Karpas-422 (cell line): ENCODE measurements at regions not wholly inside any gene's neighbourhood (a gene's known extent, or its start where the extent isn't known, plus 50 kb on each side); places are given as distances from the start of the nearest gene placed in this dataset.

Source experiments
- DNase-seq: peaks from one replicate; pipeline ENCODE4 v3.0.0-alpha.2; 2015
- H2AFZ ChIP-seq: fragments of 200-600 bp; sonication (generic); 2 replicates; pipeline ENCODE4 v1.6.1; 2014; ENCODE audit warnings: antibody characterized with exemption, low read length, mixed read lengths
- H3K27ac ChIP-seq: fragments of 200-600 bp; sonication (generic); 2 replicates; pipeline ENCODE4 v1.5.1; 2014; ENCODE audit warnings: mild to moderate bottlenecking, low read length, moderate library complexity
- H3K27me3 ChIP-seq: fragments of 200-600 bp; sonication (generic); 2 replicates; pipeline ENCODE4 v1.6.1; 2014; ENCODE audit warnings: low read length, mixed read lengths
- H3K36me3 ChIP-seq: fragments of 200-600 bp; sonication (generic); 2 replicates; pipeline ENCODE4 v1.6.1; 2014; ENCODE audit warnings: low read length, mixed read lengths; ENCODE audit not compliant: insufficient read depth
- H3K4me1 ChIP-seq: fragments of 200-600 bp; sonication (generic); 2 replicates; pipeline ENCODE4 v1.6.1; 2014; ENCODE audit warnings: mild to moderate bottlenecking, low read length, mixed read lengths
- H3K4me2 ChIP-seq: fragments of 200-600 bp; sonication (generic); 2 replicates; pipeline ENCODE4 v1.6.1; 2014; ENCODE audit warnings: low read length, low read depth, mild to moderate bottlenecking; ENCODE audit not compliant: poor library complexity, severe bottlenecking
- H3K4me3 ChIP-seq: fragments of 200-600 bp; sonication (generic); 2 replicates; pipeline ENCODE4 v1.5.1; 2014; ENCODE audit warnings: mild to moderate bottlenecking, antibody characterized with exemption, low read length, mixed read lengths
- H3K79me2 ChIP-seq: fragments of 200-600 bp; sonication (generic); 2 replicates; pipeline ENCODE4 v1.6.1; 2014; ENCODE audit warnings: mild to moderate bottlenecking, low read length, mixed read lengths
- H3K9ac ChIP-seq: fragments of 200-600 bp; sonication (generic); 2 replicates; pipeline ENCODE4 v1.6.0; 2014; ENCODE audit warnings: low read length
- H3K9me2 ChIP-seq: fragments of 200-600 bp; sonication (generic), shearing (Covaris generic); replicated peaks from 2 replicates; pipeline ENCODE4 v1.6.0; 2014; ENCODE audit warnings: mild to moderate bottlenecking, low read length, moderate library complexity; ENCODE audit not compliant: insufficient read depth
- H3K9me3 ChIP-seq: fragments of 300-700, 200-600 bp; sonication (generic); 2 replicates; pipeline ENCODE4 v1.6.1; 2014; ENCODE audit warnings: low read length, mixed read lengths
- H4K20me1 ChIP-seq: fragments of 200-600 bp; sonication (generic); 2 replicates; pipeline ENCODE4 v1.6.1; 2014; ENCODE audit warnings: mild to moderate bottlenecking, antibody characterized with exemption, low read length, low read depth; ENCODE audit not compliant: insufficient read depth

DNA sequence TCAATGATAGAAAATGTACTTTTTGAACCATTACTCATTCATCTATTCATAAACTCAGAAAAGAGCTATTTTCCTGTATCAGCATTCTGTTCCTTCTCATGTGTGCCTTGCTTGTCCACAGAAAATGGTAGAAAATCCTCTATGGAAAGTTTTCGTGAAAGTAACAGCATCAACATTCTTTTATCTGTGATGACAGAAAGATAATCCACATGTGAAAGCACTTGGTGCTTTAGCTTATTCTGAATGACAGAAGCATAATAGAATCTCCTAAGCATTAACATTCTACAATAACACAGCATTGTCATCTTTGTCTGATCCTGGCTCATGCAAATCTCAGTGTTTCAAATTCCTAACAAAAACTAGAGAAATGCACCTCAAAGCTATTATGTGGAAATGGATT is 431.9 kb downstream of the ADAMTS20 start:
- Histone ChIP-seq H3K27me3 (peaks cover 2% of the 10 kb centered on the region; the same call in 1 of the 2 replicates), H3K9me2 (no peaks in the 10 kb centered on the region), H3K9me3 (no peaks in the 10 kb centered on the region), H3K9ac (no peak overlapping the region), H2AFZ (no peak overlapping the region), H3K36me3 (no peaks in the 10 kb centered on the region), H4K20me1 (no peaks in the 10 kb centered on the region), H3K4me1 (no peaks in the 10 kb centered on the region), H3K4me3 (no peak overlapping the region), H3K79me2 (no peaks in the 10 kb centered on the region), H3K27ac (no peak overlapping the region), H3K4me2 (no peak overlapping the region)
- no peak for DNase-seq

DNA sequence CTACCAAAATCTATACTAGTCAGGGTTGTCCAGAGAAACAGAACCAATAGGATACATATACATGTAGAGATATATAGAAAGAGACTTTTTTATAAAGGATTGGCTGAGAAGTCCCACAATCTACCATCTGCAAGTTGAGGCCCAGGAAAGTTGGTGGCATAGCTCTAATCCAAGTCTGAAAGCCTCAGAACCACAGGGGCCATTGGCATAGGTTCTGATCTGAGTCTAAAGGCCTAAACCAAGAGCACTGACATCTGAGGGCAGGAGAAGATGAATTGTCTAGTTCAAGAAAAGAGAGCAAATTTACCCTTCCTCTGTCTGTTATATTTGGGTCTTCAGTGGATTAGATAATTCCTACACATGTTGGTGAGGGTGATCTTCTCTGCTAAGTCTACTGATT is 433.1 kb downstream of the ADAMTS20 start:
- H3K27ac ChIP-seq = no peak overlapping the region
- no peak for DNase-seq
- H3K9me2 ChIP-seq = no peaks in the 10 kb centered on the region
- H3K4me1 ChIP-seq = no peaks in the 10 kb centered on the region
- no peaks in the 10 kb centered on the region for H4K20me1 ChIP-seq
- no peaks in the 10 kb centered on the region for H3K9me3 ChIP-seq
- no peak overlapping the region for H3K4me2 ChIP-seq
- no peaks in the 10 kb centered on the region for H3K79me2 ChIP-seq
- no peak overlapping the region for H3K4me3 ChIP-seq
- peaks cover 2% of the 10 kb centered on the region; the same call in 1 of the 2 replicates for H3K27me3 ChIP-seq
- H3K36me3 ChIP-seq = no peaks in the 10 kb centered on the region
- no peak overlapping the region for H3K9ac ChIP-seq
- H2AFZ ChIP-seq = no peak overlapping the region

DNA sequence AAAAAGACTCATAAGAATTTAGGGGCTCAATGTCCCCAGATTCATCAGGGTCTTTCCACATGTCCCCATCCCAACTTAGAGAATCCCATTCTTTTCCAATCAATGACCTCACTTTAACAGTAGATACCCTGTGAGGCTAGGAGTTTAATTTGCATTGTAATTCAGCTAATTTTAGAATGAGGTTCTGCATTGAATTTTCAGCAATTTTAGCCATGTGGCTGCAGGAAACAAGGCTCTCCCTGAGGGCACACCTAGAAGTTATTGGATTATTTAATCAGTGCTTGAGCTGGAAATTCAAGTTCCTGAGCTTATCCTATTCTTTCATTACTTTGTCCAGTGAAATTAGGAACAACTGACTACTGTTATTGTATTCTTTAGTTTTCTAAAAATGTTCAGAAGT is 433.8 kb downstream of the ADAMTS20 start:
- Histone ChIP-seq H3K27ac (no peak overlapping the region), H4K20me1 (no peaks in the 10 kb centered on the region), H3K4me3 (no peak overlapping the region), H3K9me2 (no peaks in the 10 kb centered on the region), H3K27me3 (peaks cover 2% of the 10 kb centered on the region; the same call in 1 of the 2 replicates), H2AFZ (no peak overlapping the region), H3K4me1 (peaks cover under 1% of the 10 kb centered on the region), H3K9me3 (no peaks in the 10 kb centered on the region), H3K79me2 (no peaks in the 10 kb centered on the region), H3K9ac (no peak overlapping the region), H3K4me2 (no peak overlapping the region), H3K36me3 (no peaks in the 10 kb centered on the region)
- DNase-seq = no peak

DNA sequence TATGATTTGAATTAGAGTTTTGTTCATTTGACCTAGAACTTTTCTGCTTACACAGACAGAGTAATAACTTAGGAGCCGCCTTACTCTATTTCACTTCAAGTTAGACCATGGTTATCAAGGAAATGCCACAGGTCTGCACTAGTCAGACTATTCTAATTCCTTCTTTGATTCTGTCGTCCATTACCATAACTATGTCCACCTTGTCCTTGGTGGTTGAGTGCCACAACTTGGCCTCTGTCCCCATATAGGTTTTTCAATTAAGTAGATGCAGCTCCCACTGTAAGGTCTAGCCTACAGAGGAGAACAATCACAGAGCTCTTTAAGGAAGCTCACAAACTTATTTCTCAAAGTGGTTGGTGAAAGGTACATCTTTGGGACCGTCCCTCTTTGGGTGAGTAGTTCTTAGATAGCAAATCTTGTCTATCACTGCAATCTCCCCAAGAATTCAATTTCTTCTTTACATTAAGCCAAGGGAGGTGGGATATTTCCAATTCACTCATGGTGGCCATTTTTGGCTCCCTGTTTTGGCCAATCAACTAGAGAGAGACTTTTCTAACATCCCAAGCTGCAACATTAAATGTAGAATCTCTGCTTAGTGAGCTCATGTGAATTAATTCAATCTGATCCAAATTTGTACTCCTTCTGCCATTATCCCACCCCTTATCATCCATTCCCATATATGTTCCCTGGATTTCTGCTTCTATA is 434.6 kb downstream of the ADAMTS20 start:
- Histone ChIP-seq H2AFZ (no peak overlapping the region), H3K36me3 (no peaks in the 10 kb centered on the region), H3K27ac (no peak overlapping the region), H3K9me3 (no peaks in the 10 kb centered on the region), H3K27me3 (peaks cover 2% of the 10 kb centered on the region; the same call in 1 of the 2 replicates), H3K79me2 (no peaks in the 10 kb centered on the region), H3K4me1 (peaks cover 9% of the 10 kb centered on the region), H3K9me2 (no peaks in the 10 kb centered on the region), H4K20me1 (no peaks in the 10 kb centered on the region), H3K4me2 (no peak overlapping the region), H3K4me3 (no peak overlapping the region), H3K9ac (no peak overlapping the region)
- DNase-seq = no peak

DNA sequence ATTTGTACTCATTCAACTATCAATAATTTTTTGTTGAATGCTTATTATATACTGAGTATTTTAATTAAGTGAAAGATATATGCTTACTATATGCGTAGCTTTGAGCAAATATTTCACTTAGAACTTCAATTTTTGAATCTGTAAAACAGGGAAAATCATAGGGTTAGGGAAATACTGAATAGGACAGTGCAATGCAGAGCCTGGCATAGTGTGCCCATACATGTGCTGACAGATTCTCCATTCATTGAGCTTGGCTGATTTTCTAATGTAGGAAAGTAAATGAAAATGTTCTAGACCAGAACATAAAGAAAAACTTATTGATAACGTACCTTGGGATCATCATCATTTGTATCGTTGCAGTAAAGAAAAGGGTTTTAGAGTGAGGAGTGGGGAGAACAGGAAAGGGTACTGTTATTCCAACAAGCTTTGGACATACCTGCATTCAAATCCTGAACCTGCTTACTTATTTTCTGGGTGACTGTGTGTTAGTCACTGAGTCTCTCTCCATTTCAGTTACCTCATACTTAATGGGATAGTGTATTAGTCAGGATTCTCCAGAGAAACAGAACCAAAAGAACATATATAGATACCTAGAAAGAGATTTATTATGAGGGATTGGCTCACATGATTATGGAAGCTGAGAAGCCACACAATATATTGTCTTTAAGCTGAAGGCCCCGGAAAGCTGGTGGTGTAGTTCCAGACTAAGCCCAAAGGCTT is 436.4 kb downstream of the ADAMTS20 start:
- Histone ChIP-seq H3K9ac (no peak overlapping the region), H3K9me2 (no peaks in the 10 kb centered on the region), H2AFZ (no peak overlapping the region), H4K20me1 (no peaks in the 10 kb centered on the region), H3K27me3 (peaks cover 2% of the 10 kb centered on the region; the same call in 1 of the 2 replicates), H3K9me3 (no peaks in the 10 kb centered on the region), H3K4me1 (peaks cover 25% of the 10 kb centered on the region), H3K4me3 (no peak overlapping the region), H3K4me2 (no peak overlapping the region), H3K79me2 (no peaks in the 10 kb centered on the region), H3K36me3 (no peaks in the 10 kb centered on the region), H3K27ac (no peak overlapping the region)
- DNase-seq = no peak

DNA sequence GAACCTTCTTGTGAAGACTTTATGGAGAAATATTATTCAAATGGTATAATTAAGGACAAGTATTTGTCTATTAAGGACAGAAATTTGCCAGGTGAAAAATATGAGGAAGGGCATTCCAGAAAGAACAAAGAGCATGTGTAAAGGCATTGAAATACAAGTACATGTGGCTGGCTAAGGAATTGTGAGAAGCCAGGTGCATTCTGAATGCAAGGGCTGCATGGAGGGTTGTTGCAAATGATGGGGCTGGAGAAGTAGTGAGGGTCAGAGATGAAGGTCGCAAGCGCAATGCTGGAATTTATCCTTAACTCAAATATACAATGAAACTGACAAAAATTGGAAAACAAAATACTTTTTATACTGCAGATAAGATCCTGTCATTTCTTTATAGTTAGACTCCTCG is 437.7 kb downstream of the ADAMTS20 start:
- Histone ChIP-seq H3K4me3 (no peak overlapping the region), H2AFZ (no peak overlapping the region), H3K27ac (no peak overlapping the region), H3K4me1 (peaks cover 25% of the 10 kb centered on the region), H3K36me3 (no peaks in the 10 kb centered on the region), H3K27me3 (no peaks in the 10 kb centered on the region), H4K20me1 (no peaks in the 10 kb centered on the region), H3K9ac (no peak overlapping the region), H3K4me2 (no peak overlapping the region), H3K79me2 (no peaks in the 10 kb centered on the region), H3K9me2 (0 out of 2 replicates have a peak, but pooled peaks cover 4% of the 10 kb centered on the region), H3K9me3 (no peaks in the 10 kb centered on the region)
- DNase-seq = no peak

DNA sequence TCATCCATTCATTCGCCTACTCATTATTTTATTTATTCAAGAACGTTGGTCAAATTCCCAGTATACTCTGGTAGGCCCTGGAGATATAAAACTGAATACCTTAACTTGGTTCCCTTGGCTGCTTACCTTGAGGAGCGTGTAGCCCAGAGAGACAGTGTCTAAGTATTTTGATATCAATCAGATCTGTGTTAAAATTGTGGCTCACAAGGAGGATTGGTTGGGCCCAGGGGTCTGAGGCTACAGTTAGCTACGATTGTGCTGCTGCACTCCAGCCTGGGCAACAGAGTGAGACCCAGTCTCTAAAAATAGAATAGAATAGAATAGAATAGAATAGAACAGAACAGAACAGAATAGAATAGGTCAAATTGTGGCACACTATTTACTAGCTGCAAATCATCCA is 438.4 kb downstream of the ADAMTS20 start:
- Histone ChIP-seq H3K4me3 (no peak overlapping the region), H3K9me2 (0 out of 2 replicates have a peak, but pooled peaks cover 4% of the 10 kb centered on the region), H3K9ac (no peak overlapping the region), H3K79me2 (no peaks in the 10 kb centered on the region), H3K27me3 (no peaks in the 10 kb centered on the region), H2AFZ (no peak overlapping the region), H3K36me3 (no peaks in the 10 kb centered on the region), H3K9me3 (no peaks in the 10 kb centered on the region), H4K20me1 (no peaks in the 10 kb centered on the region), H3K4me2 (no peak overlapping the region), H3K27ac (no peak overlapping the region), H3K4me1 (peaks cover 25% of the 10 kb centered on the region)
- DNase-seq = no peak

DNA sequence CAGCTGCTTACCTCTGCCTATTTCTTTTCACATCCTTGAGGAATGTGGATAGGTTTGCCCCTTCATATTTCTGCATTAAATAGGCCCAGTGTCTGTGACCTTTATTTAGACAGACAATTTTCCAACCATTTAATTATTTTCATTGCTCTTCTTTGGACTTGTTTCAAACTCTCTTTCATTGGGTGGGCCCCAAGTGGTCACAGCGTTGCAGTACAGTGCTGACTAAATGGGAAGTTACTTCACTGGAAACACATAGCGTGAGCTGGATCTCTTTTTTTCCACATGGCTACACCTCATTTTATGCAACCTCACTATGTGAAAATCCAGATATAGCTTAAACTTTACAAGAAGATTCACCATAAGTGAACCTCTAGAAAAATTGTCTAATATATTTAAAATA is 438.9 kb downstream of the ADAMTS20 start:
- Histone ChIP-seq H3K4me3 (no peak overlapping the region), H3K9me3 (no peaks in the 10 kb centered on the region), H3K27me3 (no peaks in the 10 kb centered on the region), H3K27ac (no peak overlapping the region), H3K9ac (no peak overlapping the region), H3K36me3 (no peaks in the 10 kb centered on the region), H3K4me2 (no peak overlapping the region), H3K9me2 (0 out of 2 replicates have a peak, but pooled peaks cover 4% of the 10 kb centered on the region), H3K79me2 (no peaks in the 10 kb centered on the region), H3K4me1 (peaks cover 25% of the 10 kb centered on the region), H2AFZ (no peak overlapping the region), H4K20me1 (no peaks in the 10 kb centered on the region)
- DNase-seq = peak; percentile 50
